DND-41 (cell line): ENCODE measurements at regions not wholly inside any gene's neighbourhood (a gene's known extent, or its start where the extent isn't known, plus 50 kb on each side); places are given as distances from the start of the nearest gene placed in this dataset.

Experiments
- EZH2 ChIP-seq: IDR thresholded peaks from 3 replicates; pipeline ENCODE4 v1.6.1; 2012; ENCODE audit warnings: borderline replicate concordance, low read depth, mild to moderate bottlenecking, moderate library complexity, low read length, inconsistent platforms; ENCODE audit not compliant: severe bottlenecking
- TF ChIP-seq, protein P1 (sequence below): IDR thresholded peaks from 2 replicates; pipeline ENCODE4 v1.5.1; 2012; ENCODE audit warnings: borderline replicate concordance, low read length, moderate library complexity, mild to moderate bottlenecking; ENCODE audit not compliant: poor library complexity, severe bottlenecking; ENCODE audit errors: extremely low read depth

DNA sequence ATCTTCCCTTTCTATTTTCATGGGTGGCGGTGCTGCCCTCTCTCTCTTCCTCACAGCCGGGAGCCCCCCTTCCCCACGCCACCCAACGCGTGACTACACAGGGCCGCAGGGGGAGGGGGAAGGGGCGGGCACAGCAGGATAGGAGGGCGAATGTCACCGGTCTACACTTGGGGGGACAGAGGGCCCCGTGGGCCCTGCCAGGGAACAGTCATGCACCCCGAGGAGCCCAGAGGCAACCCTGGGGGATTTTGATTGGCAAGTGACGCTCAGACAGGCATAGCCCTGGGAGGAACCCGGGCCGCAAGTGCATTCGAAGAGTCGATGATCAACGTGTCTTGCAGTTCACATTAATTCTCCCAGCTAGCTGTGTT is 91.1 kb upstream of the ANKRD30BL start:
- TF ChIP-seq, protein P1, sequence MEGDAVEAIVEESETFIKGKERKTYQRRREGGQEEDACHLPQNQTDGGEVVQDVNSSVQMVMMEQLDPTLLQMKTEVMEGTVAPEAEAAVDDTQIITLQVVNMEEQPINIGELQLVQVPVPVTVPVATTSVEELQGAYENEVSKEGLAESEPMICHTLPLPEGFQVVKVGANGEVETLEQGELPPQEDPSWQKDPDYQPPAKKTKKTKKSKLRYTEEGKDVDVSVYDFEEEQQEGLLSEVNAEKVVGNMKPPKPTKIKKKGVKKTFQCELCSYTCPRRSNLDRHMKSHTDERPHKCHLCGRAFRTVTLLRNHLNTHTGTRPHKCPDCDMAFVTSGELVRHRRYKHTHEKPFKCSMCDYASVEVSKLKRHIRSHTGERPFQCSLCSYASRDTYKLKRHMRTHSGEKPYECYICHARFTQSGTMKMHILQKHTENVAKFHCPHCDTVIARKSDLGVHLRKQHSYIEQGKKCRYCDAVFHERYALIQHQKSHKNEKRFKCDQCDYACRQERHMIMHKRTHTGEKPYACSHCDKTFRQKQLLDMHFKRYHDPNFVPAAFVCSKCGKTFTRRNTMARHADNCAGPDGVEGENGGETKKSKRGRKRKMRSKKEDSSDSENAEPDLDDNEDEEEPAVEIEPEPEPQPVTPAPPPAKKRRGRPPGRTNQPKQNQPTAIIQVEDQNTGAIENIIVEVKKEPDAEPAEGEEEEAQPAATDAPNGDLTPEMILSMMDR = no peak
- no peak for TF ChIP-seq EZH2
